Type B pancreatic cell (in vitro differentiated cells): ENCODE measurements at regions not wholly inside any gene's neighbourhood (a gene's known extent, or its start where the extent isn't known, plus 50 kb on each side); places are given as distances from the start of the nearest gene placed in this dataset.
"Not testable (repeated sequence)": the region's sequence is repeated elsewhere in the genome, so short reads cannot be mapped to it uniquely, and the experiment has no call there.

Experiments used
- DNase-seq: peaks from one replicate; pipeline ENCODE4 v3.0.0; 2021; ENCODE audit warnings: mixed read lengths; ENCODE audit not compliant: unreplicated experiment; ENCODE audit errors: extremely low spot score
- H3K27ac Mint-ChIP-seq: 2 replicates; pipeline ENCODE4 v1.8.0; 2021; ENCODE audit warnings: mild to moderate bottlenecking, mixed read lengths
- H3K27me3 Mint-ChIP-seq: 2 replicates; pipeline ENCODE4 v1.8.0; 2021; ENCODE audit warnings: mixed read lengths
- H3K36me3 Mint-ChIP-seq: 2 replicates; pipeline ENCODE4 v1.8.0; 2021; ENCODE audit warnings: mixed read lengths
- H3K4me1 Mint-ChIP-seq: one replicate; pipeline ENCODE4 v1.8.0; 2021; ENCODE audit warnings: mixed read lengths; ENCODE audit not compliant: unreplicated experiment
- H3K4me3 Mint-ChIP-seq: 2 replicates; pipeline ENCODE4 v1.8.0; 2021; ENCODE audit warnings: mild to moderate bottlenecking, mixed read lengths
- H3K9me3 Mint-ChIP-seq: 2 replicates; pipeline ENCODE4 v1.8.0; 2021; ENCODE audit warnings: mixed read lengths
- CTCF ChIP-seq: fragments of 200-600 bp; sonication (generic); conservative IDR thresholded peaks from 2 replicates; pipeline ENCODE4 v1.5.0; 2021; ENCODE audit warnings: antibody characterized with exemption, mild to moderate bottlenecking

- Mint-ChIP-seq H3K36me3 (no peaks in the 10 kb centered on the region), H3K4me3 (no peak overlapping the region), H3K4me1 (peaks cover 7% of the 10 kb centered on the region), H3K9me3 (no peaks in the 10 kb centered on the region), H3K27me3 (no peaks in the 10 kb centered on the region), H3K27ac (no peak overlapping the region)
- no peak for DNase-seq
- no peak for TF ChIP-seq CTCF
Observed at GRCh38 chr14:86331341-86331740, 801.4 kb downstream of the FLRT2 start.

DNA sequence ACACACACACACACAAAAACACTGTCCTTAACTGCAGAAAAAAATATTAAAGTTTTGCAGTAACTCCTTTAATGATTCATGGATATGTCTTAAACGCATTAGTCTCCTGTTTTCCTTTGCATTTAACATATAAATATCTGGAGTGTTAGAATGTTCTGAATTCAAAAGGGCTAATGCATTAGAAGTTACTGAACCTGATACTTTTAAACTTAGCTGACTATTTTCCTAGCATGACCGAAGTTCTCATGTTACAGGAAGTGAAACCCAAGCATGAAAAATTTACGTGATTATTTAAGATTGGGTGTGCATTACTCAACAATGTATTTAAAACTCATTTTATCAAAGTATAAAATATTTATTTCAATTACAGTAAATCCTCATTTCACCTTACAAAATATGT is 791.2 kb downstream of the FLRT2 start:
- DNase-seq = no peak

DNA sequence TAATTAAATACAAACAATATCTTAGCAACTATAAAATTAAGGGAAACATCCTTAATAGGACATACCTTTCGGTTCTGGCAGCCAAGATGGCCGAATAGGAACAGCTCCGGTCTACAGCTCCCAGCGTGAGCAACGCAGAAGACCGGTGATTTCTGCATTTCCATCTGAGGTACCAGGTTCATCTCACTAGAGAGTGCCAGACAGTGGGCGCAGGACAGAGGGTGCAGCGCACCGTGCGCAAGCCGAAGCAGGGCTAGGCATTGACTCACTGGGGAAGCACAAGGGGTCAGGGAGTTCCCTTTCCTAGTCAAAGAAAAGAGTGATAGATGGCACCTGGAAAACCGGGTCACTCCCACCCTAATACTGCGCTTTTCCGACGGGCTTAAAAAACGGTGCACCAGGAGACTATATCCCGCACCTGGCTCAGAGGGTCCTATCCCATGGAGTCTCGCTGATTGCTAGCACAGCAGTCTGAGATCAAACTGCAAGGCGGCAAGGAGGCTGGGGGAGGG is 782.3 kb downstream of the FLRT2 start:
- not testable (repeated sequence) for DNase-seq, H3K4me1 Mint-ChIP-seq, H3K9me3 Mint-ChIP-seq, H3K36me3 Mint-ChIP-seq, H3K27ac Mint-ChIP-seq, H3K27me3 Mint-ChIP-seq, H3K4me3 Mint-ChIP-seq

More for the DNA sequence above, 791.2 kb downstream of the FLRT2 start:
- Mint-ChIP-seq H3K4me3 (no peak overlapping the region), H3K36me3 (peaks cover 4% of the 10 kb centered on the region), H3K27me3 (no peaks in the 10 kb centered on the region), H3K9me3 (no peaks in the 10 kb centered on the region), H3K4me1 (no peaks in the 10 kb centered on the region), H3K27ac (no peak overlapping the region)
- TF ChIP-seq CTCF = no peak

DNA sequence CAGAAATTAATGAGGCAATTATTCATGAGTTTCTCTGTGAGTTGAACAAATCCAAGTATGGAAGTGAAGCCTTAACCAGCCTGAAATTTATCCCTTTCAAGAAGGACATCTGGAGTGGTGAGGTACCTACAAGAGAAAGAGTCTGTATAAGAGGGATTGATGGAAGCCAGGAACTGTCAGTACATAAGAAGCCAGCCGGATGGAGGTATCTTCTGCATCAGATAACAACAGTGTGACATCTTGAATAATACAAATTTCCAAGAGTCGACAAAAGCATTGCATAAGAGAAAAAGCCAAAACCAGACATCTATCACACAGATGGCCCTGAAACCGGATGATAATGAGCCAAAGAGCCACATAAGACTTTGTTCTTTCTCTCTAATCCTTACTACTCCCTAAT is 781.2 kb downstream of the FLRT2 start:
- H3K4me1 Mint-ChIP-seq = peaks cover 4% of the 10 kb centered on the region
- no peak for TF ChIP-seq CTCF
- no peak overlapping the region for H3K27ac Mint-ChIP-seq
- no peak overlapping the region for H3K4me3 Mint-ChIP-seq
- H3K36me3 Mint-ChIP-seq = no peaks in the 10 kb centered on the region
- H3K27me3 Mint-ChIP-seq = no peaks in the 10 kb centered on the region
- H3K9me3 Mint-ChIP-seq = peaks cover 5% of the 10 kb centered on the region
- DNase-seq = no peak

DNA sequence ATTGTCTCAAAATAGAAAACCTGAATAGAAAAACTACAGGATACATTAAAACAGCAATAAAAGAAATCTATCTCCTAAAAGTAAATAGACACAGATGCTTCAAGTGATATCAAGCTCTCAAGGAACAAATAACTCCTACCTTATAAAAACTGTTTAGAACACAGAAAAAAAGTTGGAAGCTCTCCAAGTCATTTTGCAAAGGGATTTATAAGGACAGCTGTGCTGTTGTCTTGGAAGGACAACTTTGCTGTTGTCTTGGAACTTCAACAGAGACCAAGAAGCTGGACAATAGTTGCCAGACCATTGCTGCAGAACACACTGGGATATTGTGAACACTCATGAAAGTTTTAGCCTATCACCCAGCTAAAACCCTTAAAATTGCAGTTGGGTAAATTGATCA is 780.7 kb downstream of the FLRT2 start:
- no peak for DNase-seq
- H3K9me3 Mint-ChIP-seq = peaks cover 5% of the 10 kb centered on the region
- no peaks in the 10 kb centered on the region for H3K36me3 Mint-ChIP-seq
- H3K27me3 Mint-ChIP-seq = no peaks in the 10 kb centered on the region
- TF ChIP-seq CTCF = no peak
- H3K27ac Mint-ChIP-seq = no peak overlapping the region
- peaks cover 4% of the 10 kb centered on the region for H3K4me1 Mint-ChIP-seq
- no peak overlapping the region for H3K4me3 Mint-ChIP-seq

- H3K27me3 Mint-ChIP-seq = no peaks in the 10 kb centered on the region
- DNase-seq = no peak
- H3K4me1 Mint-ChIP-seq = peaks cover 4% of the 10 kb centered on the region
- no peaks in the 10 kb centered on the region for H3K36me3 Mint-ChIP-seq
- no peak overlapping the region for H3K27ac Mint-ChIP-seq
- no peak for TF ChIP-seq CTCF
- H3K9me3 Mint-ChIP-seq = peaks cover 5% of the 10 kb centered on the region
- no peak overlapping the region for H3K4me3 Mint-ChIP-seq
Observed at GRCh38 chr14:86310148-86310547, 780.2 kb downstream of the FLRT2 start.
